ENCODE measurements at regions not wholly inside any gene's neighbourhood (a gene's known extent, or its start where the extent isn't known, plus 50 kb on each side); places are given as distances from the start of the nearest gene placed in this dataset.

DNA sequence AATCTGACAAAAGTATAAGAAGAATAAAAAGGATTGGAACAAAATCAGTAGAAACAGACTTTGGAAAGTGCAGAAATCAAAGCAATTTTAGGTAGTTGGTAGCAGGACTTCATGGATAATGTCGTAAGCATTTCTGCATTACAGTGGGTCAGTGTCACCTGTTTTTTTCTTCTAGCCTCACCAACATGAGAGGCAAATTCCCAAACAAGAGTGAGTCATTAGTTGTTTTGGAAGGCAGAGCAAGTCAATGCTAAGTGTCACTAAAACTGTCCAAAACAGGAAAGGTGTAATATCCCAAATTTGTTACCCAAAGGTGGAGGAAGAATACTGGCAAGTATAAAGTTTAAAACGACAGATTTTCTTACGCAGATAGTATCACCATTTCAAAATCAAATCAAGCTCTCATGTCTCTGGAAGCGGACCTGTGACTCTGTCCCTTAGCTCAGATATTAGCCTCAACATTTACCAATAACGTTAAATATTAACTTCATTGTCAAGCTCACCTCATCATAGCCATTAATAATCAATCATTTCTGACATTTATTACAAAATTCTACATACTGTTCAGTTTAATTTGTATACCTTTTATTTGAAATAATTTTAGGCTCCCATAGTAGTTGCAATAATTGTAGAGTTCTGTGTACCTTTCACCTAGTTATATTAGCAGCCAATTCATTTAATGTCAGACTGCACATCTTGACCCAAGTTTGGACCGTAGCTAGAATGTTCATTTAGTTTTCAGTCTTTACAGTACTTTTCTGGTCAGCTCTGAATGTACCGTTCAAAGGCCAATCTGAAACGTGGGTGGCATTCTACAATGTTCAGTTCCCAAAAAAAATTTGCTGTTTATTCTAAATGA lies 901.2 kb upstream of the COX7C start:
- Mint-ChIP-seq H3K9me3 (no peaks in the 10 kb centered on the region), H3K27ac (no peak overlapping the region), H3K27me3 (ENCODE audit: low read depth, poor library complexity) (no peaks in the 10 kb centered on the region), H3K4me1 (no peaks in the 10 kb centered on the region), H3K4me3 (no peak overlapping the region), H3K36me3 (ENCODE audit: low read depth) (no peaks in the 10 kb centered on the region)
- TF ChIP-seq, protein P1, sequence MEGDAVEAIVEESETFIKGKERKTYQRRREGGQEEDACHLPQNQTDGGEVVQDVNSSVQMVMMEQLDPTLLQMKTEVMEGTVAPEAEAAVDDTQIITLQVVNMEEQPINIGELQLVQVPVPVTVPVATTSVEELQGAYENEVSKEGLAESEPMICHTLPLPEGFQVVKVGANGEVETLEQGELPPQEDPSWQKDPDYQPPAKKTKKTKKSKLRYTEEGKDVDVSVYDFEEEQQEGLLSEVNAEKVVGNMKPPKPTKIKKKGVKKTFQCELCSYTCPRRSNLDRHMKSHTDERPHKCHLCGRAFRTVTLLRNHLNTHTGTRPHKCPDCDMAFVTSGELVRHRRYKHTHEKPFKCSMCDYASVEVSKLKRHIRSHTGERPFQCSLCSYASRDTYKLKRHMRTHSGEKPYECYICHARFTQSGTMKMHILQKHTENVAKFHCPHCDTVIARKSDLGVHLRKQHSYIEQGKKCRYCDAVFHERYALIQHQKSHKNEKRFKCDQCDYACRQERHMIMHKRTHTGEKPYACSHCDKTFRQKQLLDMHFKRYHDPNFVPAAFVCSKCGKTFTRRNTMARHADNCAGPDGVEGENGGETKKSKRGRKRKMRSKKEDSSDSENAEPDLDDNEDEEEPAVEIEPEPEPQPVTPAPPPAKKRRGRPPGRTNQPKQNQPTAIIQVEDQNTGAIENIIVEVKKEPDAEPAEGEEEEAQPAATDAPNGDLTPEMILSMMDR (IDR thresholded peaks at IDR 0.05): no peak
- no peak for DNase-seq

DNA sequence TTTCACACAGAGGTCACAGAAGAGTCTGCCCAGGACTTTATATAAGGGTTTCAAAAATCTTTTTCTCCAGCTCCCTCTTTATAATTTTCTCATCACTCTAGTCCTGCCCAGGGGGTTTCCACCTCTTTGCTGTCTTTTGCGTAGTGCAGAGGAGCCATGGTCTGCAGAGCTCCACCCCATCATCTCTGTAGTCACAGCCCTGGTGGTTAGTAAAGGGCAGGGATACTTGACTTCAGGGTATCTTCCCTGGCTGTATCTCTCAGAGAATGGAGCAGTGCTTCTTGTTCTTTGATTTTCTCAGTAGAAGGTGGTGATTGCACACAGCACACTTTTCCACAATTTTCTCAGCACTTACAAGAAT lies 900.6 kb upstream of the COX7C start:
- DNase-seq: no peak
- Mint-ChIP-seq H3K27me3 (ENCODE audit: low read depth, poor library complexity) (no peaks in the 10 kb centered on the region), H3K36me3 (ENCODE audit: low read depth) (no peaks in the 10 kb centered on the region), H3K4me3 (no peak overlapping the region), H3K27ac (no peak overlapping the region), H3K9me3 (no peaks in the 10 kb centered on the region), H3K4me1 (no peaks in the 10 kb centered on the region)
- TF ChIP-seq, protein P1 (IDR thresholded peaks at IDR 0.05): no peak

DNA sequence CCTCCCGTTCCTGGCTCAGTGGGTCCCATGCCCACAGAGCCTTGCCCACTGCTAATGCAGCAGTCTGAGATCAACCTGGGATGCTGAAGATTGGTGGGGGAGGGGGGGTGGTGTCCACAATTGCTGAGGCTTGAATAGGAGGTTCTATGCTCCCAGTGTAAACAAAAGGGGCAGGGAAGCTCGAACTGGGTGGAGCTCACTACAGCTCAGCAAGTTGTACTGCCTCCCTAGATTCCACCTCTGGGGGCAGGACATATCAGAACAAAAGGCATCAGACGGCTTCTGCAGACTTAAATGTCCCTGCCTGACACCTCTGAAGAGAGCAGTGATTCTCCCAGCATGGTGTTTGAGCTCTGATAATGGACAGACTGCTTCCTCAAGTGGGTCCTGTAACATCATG lies 885.6 kb upstream of the COX7C start:
- Mint-ChIP-seq H3K4me3 (no peak overlapping the region), H3K27ac (no peak overlapping the region), H3K9me3 (peaks cover 8% of the 10 kb centered on the region), H3K4me1 (no peaks in the 10 kb centered on the region), H3K27me3 (ENCODE audit: low read depth, poor library complexity) (no peaks in the 10 kb centered on the region), H3K36me3 (ENCODE audit: low read depth) (no peaks in the 10 kb centered on the region)
- TF ChIP-seq, protein P1 (IDR thresholded peaks at IDR 0.05): no peak
- DNase-seq: no peak

DNA sequence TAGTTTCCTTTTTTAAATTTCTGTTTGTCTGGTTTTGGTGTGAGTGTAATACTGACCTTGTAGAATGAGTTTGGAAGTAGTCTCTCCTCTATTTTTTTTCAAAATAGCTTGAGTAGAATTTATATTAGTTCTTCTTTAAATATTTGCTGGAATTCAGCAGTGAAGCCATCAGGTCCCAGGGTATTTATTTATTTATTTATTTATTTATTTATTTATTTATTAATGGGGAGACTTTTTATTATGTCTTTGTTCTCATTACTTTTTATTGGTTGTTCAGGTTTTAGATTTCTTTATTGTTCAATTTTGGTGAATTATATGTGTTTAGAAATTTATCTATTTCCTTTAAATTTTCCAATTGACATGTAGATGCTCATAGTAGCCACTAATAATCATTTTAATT lies 875.8 kb upstream of the COX7C start:
- Mint-ChIP-seq H3K4me1 (no peaks in the 10 kb centered on the region), H3K27me3 (ENCODE audit: low read depth, poor library complexity) (peaks cover 4% of the 10 kb centered on the region), H3K9me3 (peaks cover 8% of the 10 kb centered on the region), H3K4me3 (no peak overlapping the region), H3K36me3 (ENCODE audit: low read depth) (no peaks in the 10 kb centered on the region), H3K27ac (no peak overlapping the region)
- DNase-seq: no peak
- TF ChIP-seq, protein P1 (IDR thresholded peaks at IDR 0.05): no peak

DNA sequence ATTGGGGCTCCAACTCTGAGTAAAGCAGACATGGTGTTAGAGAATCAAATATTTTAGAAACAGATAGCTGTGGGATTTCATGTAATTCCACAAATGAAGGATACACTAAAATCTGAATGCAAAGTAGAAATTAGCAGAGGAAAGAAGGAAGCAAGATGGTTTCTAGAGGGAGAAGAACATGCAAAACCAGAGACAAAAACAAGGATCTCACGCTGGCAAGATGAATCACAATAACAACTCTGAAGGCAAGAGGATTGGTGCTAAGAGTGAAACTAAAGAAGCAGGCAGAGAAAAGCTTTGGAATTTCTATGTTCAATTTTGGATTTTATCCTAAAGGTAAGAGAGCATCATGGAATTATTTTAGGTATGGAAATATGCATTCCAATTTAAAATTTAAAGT lies 857.2 kb upstream of the COX7C start:
- Mint-ChIP-seq H3K36me3 (ENCODE audit: low read depth) (no peaks in the 10 kb centered on the region), H3K27ac (no peak overlapping the region), H3K9me3 (no peaks in the 10 kb centered on the region), H3K4me1 (no peaks in the 10 kb centered on the region), H3K27me3 (ENCODE audit: low read depth, poor library complexity) (no peaks in the 10 kb centered on the region), H3K4me3 (no peak overlapping the region)
- TF ChIP-seq, protein P1 (IDR thresholded peaks at IDR 0.05): no peak
- DNase-seq: no peak

DNA sequence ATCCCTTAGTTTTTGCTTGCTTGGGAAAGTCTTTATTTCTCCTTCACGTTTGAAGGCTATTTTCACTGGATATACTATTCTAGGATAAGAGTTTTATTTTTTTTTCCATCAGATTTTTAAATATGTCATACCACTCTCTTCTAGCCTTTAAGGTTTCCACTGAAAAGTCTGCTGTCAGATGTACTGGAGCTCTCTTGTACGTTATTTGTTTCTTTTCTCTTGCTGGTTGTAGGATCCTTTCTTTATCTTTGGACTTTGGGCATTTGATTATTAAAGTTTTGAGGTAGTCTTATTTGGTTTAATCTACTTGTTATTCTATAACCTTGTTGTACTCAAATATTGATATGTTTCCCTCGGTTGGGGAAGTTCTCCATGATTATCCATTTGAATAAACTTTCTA lies 848.4 kb upstream of the COX7C start:
- Mint-ChIP-seq H3K9me3 (peaks cover 24% of the 10 kb centered on the region), H3K27me3 (ENCODE audit: low read depth, poor library complexity) (no peaks in the 10 kb centered on the region), H3K36me3 (ENCODE audit: low read depth) (no peaks in the 10 kb centered on the region), H3K27ac (no peak overlapping the region), H3K4me3 (no peak overlapping the region), H3K4me1 (no peaks in the 10 kb centered on the region)
- TF ChIP-seq, protein P1 (IDR thresholded peaks at IDR 0.05): no peak
- DNase-seq: no peak
